Upper lobe of left lung (tissue), 4 donors: ENCODE measurements at regions not wholly inside any gene's neighbourhood (a gene's known extent, or its start where the extent isn't known, plus 50 kb on each side); places are given as distances from the start of the nearest gene placed in this dataset.

Source experiments
- CTCF ChIP-seq, 6 experiments: fragments of 450-650 bp in 4 of 6; fragments of 200-600 bp in 2 of 6; sonication (generic) in 2 of 6; IDR thresholded peaks; one replicate each; pipeline ENCODE4 v1.5.1; 2016 to 2019; ENCODE audit warnings: antibody characterized with exemption in 6 of 6
- EP300 ChIP-seq, 4 donors: sonication (generic); formaldehyde crosslinking; IDR thresholded peaks; one replicate each; pipeline ENCODE4 v1.5.1; 2017; ENCODE audit warnings: antibody characterized with exemption in 4 of 4, control low read depth in 2 of 4
- POLR2A ChIP-seq, 4 donors: fragments of 450-650 bp; IDR thresholded peaks; one replicate each; pipeline ENCODE4 v1.5.1; 2016 to 2017; ENCODE audit warnings: antibody characterized with exemption in 4 of 4, mild to moderate bottlenecking in 2 of 4

GRCh38 chr18:73859837-73860397 is 287.7 kb downstream of the FBXO15 start:
- TF ChIP-seq CTCF (IDR thresholded peaks at IDR 0.05) = no peak
- TF ChIP-seq POLR2A (IDR thresholded peaks at IDR 0.05) = no peak
- TF ChIP-seq EP300 (IDR thresholded peaks at IDR 0.05) = no peak
